ENCODE measurements at regions not wholly inside any gene's neighbourhood (a gene's known extent, or its start where the extent isn't known, plus 50 kb on each side); places are given as distances from the start of the nearest gene placed in this dataset.

GRCh38 chr1:230009611-230010313, 57.3 kb upstream of the GALNT2 start:
- no peak for TF ChIP-seq EZH2 (IDR thresholded peaks at IDR 0.05; ENCODE audit: low read length)
- no peak for TF ChIP-seq CTCF (optimal IDR thresholded peaks at IDR 0.05 in 1 of 3, IDR thresholded peaks at IDR 0.05 in 1 of 3, conservative IDR thresholded peaks at IDR 0.05 in 1 of 3; ENCODE audit: extremely low read depth in 1 of 3, insufficient read depth in 2 of 3, low read length in 3 of 3)

Data from keratinocyte (primary cell).